HG02798 (cell line): ENCODE measurements at regions not wholly inside any gene's neighbourhood (a gene's known extent, or its start where the extent isn't known, plus 50 kb on each side); places are given as distances from the start of the nearest gene placed in this dataset.

Source experiments
- ATAC-seq: cut with Tn5 transposase; IDR thresholded peaks from one replicate; pipeline ENCODE4 v1.9.1; 2021; ENCODE audit warnings: mild to moderate bottlenecking; ENCODE audit not compliant: unreplicated experiment, poor library complexity

DNA sequence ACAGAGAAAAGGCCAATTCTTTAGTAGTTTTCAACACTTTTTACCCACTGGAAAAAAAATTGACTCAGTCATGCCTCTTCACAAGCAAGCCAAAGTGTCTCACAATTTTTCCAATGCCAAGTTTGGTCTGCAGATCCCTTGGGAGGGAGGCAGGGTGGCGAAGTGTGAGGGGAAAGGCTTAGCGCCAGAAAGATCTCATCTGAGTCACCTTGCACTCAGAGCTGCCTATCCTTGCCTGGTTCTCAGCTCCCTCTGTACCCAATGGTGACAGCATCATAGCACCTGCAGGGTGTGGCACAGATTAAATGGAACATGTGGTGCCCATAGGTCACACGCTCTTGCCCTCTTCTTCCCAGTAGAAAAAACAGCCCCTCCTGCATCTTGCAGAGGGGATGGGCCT is 55.2 kb upstream of the GYPC start:
- no peak for ATAC-seq

- no peak for ATAC-seq
Measured at GRCh38 chr2:126602334-126602733, 53.6 kb upstream of the GYPC start.
